SK-N-SH (cell line): ENCODE measurements at regions not wholly inside any gene's neighbourhood (a gene's known extent, or its start where the extent isn't known, plus 50 kb on each side); places are given as distances from the start of the nearest gene placed in this dataset.

Source experiments
- CTCF ChIA-PET: fragments of 300-600, 350-600 bp; formaldehyde crosslinking; extraction: SDS; loops from one replicate; lab custom pipeline; 2021; lab: Yijun Ruan, JAX
- POLR2A ChIA-PET: fragments of 350-600 bp; sonication (Branson Sonifier 250); formaldehyde crosslinking; extraction: SDS; loops from one replicate; lab custom pipeline; 2020; ENCODE audit warnings: antibody characterized with exemption, inconsistent platforms; lab: Yijun Ruan, JAX
- DNase-seq: peaks from one replicate; pipeline ENCODE4 v3.0.0; 2012
- H2AFZ ChIP-seq: fragments of 200-600 bp; sonication (generic); 2 replicates; pipeline ENCODE4 v1.8.1; 2016; ENCODE audit warnings: antibody characterized with exemption, mild to moderate bottlenecking, low read depth
- H3F3A ChIP-seq: fragments of 200-600 bp; sonication (generic); replicated peaks from 2 replicates; pipeline ENCODE3; 2016; ENCODE audit warnings: antibody characterized with exemption, mild to moderate bottlenecking; ENCODE audit not compliant: insufficient read depth
- H3K27ac ChIP-seq, 2 experiments: fragments of 200-500 bp in 1 of 2; fragments of 200-600 bp in 1 of 2; sonication (Bioruptor generic) in 1 of 2; sonication (generic), shearing (Covaris generic) in 1 of 2; 2 replicates each; pipeline versions ENCODE4 v1.5.1 to v1.6.1; 2014 to 2016; ENCODE audit warnings: low read depth in 2 of 2, inconsistent platforms in 1 of 2, low read length in 1 of 2, mild to moderate bottlenecking in 1 of 2, mixed read lengths in 1 of 2
- H3K27me3 ChIP-seq: fragments of 200-600 bp; sonication (generic), shearing (Covaris generic); 2 replicates; pipeline ENCODE4 v1.6.1; 2016; ENCODE audit warnings: mixed run types; ENCODE audit not compliant: insufficient read depth
- H3K36me3 ChIP-seq, 2 experiments: fragments of 200-500 bp in 1 of 2; fragments of 200-600 bp in 1 of 2; sonication (Bioruptor generic) in 1 of 2; sonication (generic) in 1 of 2; replicated peaks in 1 of 2; 2 replicates each; pipeline versions ENCODE3 to v1.5.1; 2014 to 2016; ENCODE audit warnings: low read length in 1 of 2, mild to moderate bottlenecking in 1 of 2; ENCODE audit not compliant: insufficient read depth in 2 of 2, control insufficient read depth in 1 of 2
- H3K4me1 ChIP-seq, 2 experiments: fragments of 200-500 bp in 1 of 2; fragments of 200-600 bp in 1 of 2; sonication (Bioruptor generic) in 1 of 2; sonication (generic), shearing (Covaris generic) in 1 of 2; 2 replicates each; pipeline versions ENCODE4 v1.5.1 to v1.6.1; 2014 to 2016; ENCODE audit warnings: low read depth in 1 of 2, low read length in 1 of 2, mixed run types in 1 of 2; ENCODE audit not compliant: insufficient read depth in 2 of 2, control insufficient read depth in 1 of 2
- H3K4me2 ChIP-seq: fragments of 200-600 bp; sonication (generic), shearing (Covaris generic); 2 replicates; pipeline ENCODE4 v1.6.1; 2017; ENCODE audit warnings: mixed run types
- H3K4me3 ChIP-seq, 2 experiments: fragments of 200-500 bp in 1 of 2; fragments of 200-600 bp in 1 of 2; sonication (Bioruptor generic) in 1 of 2; sonication (generic), shearing (Covaris generic) in 1 of 2; 2 replicates each; pipeline versions ENCODE4 v1.5.1 to v1.8.1; 2014 to 2016; ENCODE audit warnings: low read depth in 2 of 2, inconsistent platforms in 1 of 2, low read length in 1 of 2, mild to moderate bottlenecking in 1 of 2, mixed read lengths in 1 of 2, moderate library complexity in 1 of 2
- H3K79me2 ChIP-seq: fragments of 200-600 bp; sonication (generic); 2 replicates; pipeline ENCODE4 v1.8.1; 2017; ENCODE audit warnings: mild to moderate bottlenecking; ENCODE audit not compliant: insufficient read depth
- H3K9ac ChIP-seq: fragments of 200-600 bp; sonication (generic); 2 replicates; pipeline ENCODE4 v1.6.1; 2017; ENCODE audit warnings: mixed run types
- H3K9me2 ChIP-seq: fragments of 200-600 bp; sonication (generic); 2 replicates; pipeline ENCODE4 v1.6.1; 2017; ENCODE audit warnings: mixed run types
- H3K9me3 ChIP-seq: fragments of 200-600 bp; sonication (generic); 2 replicates; pipeline ENCODE4 v1.6.1; 2017; ENCODE audit warnings: mixed run types, mild to moderate bottlenecking, moderate library complexity
- H4K20me1 ChIP-seq: fragments of 200-600 bp; sonication (generic); 2 replicates; pipeline ENCODE4 v1.6.1; 2017; ENCODE audit warnings: mild to moderate bottlenecking, mixed run types; ENCODE audit not compliant: insufficient read depth
- CHD2 ChIP-seq: fragments of 150-350 bp; IDR thresholded peaks from 2 replicates; pipeline ENCODE4 v1.6.1; 2018; ENCODE audit warnings: low read length; ENCODE audit not compliant: partially characterized antibody
- CTCF ChIP-seq: fragments of 200-600 bp; sonication (generic); IDR thresholded peaks from 2 replicates; pipeline ENCODE4 v1.6.1; 2017; ENCODE audit warnings: antibody characterized with exemption, mild to moderate bottlenecking, moderate library complexity
- ELF1 ChIP-seq: IDR thresholded peaks from 2 replicates; pipeline ENCODE4 v1.4.0; 2012
- GABPA ChIP-seq: IDR thresholded peaks from 2 replicates; pipeline ENCODE4 v1.4.0; 2012; ENCODE audit warnings: low read depth, mild to moderate bottlenecking
- GATA2 ChIP-seq: sonication (generic); formaldehyde crosslinking; IDR thresholded peaks from 2 replicates; pipeline ENCODE4 v1.5.0; 2020; ENCODE audit warnings: mild to moderate bottlenecking, missing genetic modification reagents
- IRF3 ChIP-seq: fragments of 150-350 bp; IDR thresholded peaks from 2 replicates; pipeline ENCODE4 v1.6.1; 2016; ENCODE audit warnings: mild to moderate bottlenecking, low read depth, low read length
- JUND ChIP-seq: IDR thresholded peaks from 2 replicates; pipeline ENCODE4 v1.4.0; 2012
- MAX ChIP-seq: IDR thresholded peaks from 2 replicates; pipeline ENCODE4 v1.4.0; 2012; ENCODE audit warnings: low read depth
- MEF2A ChIP-seq: IDR thresholded peaks from 2 replicates; pipeline ENCODE4 v1.4.0; 2012; ENCODE audit warnings: low read depth, borderline replicate concordance
- NFIC ChIP-seq: IDR thresholded peaks from 2 replicates; pipeline ENCODE4 v1.4.0; 2012; ENCODE audit warnings: borderline replicate concordance
- NRF1 ChIP-seq: IDR thresholded peaks from 2 replicates; pipeline ENCODE4 v1.6.1; 2012; ENCODE audit warnings: low read depth, mild to moderate bottlenecking, low read length
- POLR2AphosphoS5 ChIP-seq: IDR thresholded peaks from 2 replicates; pipeline ENCODE4 v1.6.1; 2012; ENCODE audit warnings: low read depth, low read length
- RAD21 ChIP-seq: IDR thresholded peaks from 2 replicates; pipeline ENCODE4 v1.6.1; 2012; ENCODE audit warnings: mild to moderate bottlenecking, low read length
- SIN3A ChIP-seq: IDR thresholded peaks from 2 replicates; pipeline ENCODE4 v1.6.1; 2012; ENCODE audit warnings: low read depth, mild to moderate bottlenecking, low read length, moderate library complexity, borderline replicate concordance
- SMC3 ChIP-seq: IDR thresholded peaks from 2 replicates; pipeline ENCODE4 v1.6.1; 2012; ENCODE audit warnings: low read depth, low read length, improper control_type of control experiment
- TAF1 ChIP-seq: IDR thresholded peaks from 2 replicates; pipeline ENCODE4 v1.6.1; 2012; ENCODE audit warnings: low read depth, mild to moderate bottlenecking, low read length, moderate library complexity, borderline replicate concordance
- TCF12 ChIP-seq: IDR thresholded peaks from 2 replicates; pipeline ENCODE4 v1.4.0; 2012
- TEAD4 ChIP-seq: IDR thresholded peaks from 2 replicates; pipeline ENCODE4 v1.4.0; 2012; ENCODE audit warnings: mild to moderate bottlenecking, borderline replicate concordance; ENCODE audit not compliant: insufficient read depth
- USF2 ChIP-seq: fragments of 150-350 bp; IDR thresholded peaks from 2 replicates; pipeline ENCODE4 v1.6.1; 2017; ENCODE audit warnings: antibody characterized with exemption, low read length, low read depth, borderline replicate concordance
- ZBTB33 ChIP-seq: IDR thresholded peaks from 2 replicates; pipeline ENCODE4 v1.4.0; 2012; ENCODE audit warnings: low read depth, borderline replicate concordance
- WGBS: methylation state at CpG from one replicate; pipeline ENCODE4 v1.1.6; 2017; ENCODE audit warnings: low lambda C conversion rate; 5-methylcytosine and 5-hydroxymethylcytosine counted together

GRCh38 chr1:194870860-194871259 is 1684.4 kb upstream of the B3GALT2 start:
- Histone ChIP-seq H3F3A (no peaks in the 10 kb centered on the region), H3K4me2 (no peak overlapping the region), H3K79me2 (no peaks in the 10 kb centered on the region), H3K4me3 (no peak overlapping the region), H3K4me1 (no peaks in the 10 kb centered on the region), H2AFZ (no peak overlapping the region), H3K9ac (no peak overlapping the region), H3K9me3 (no peaks in the 10 kb centered on the region), H3K27ac (no peak overlapping the region), H4K20me1 (no peaks in the 10 kb centered on the region), H3K9me2 (no peaks in the 10 kb centered on the region), H3K27me3 (no peaks in the 10 kb centered on the region), H3K36me3 (no peaks in the 10 kb centered on the region)
- CTCF ChIA-PET, result no interaction called here
- DNase-seq, result no peak
- WGBS, result 10% methylated on average over 2 of the region's 2 CpGs
- TF ChIP-seq USF2 (no peak), SMC3 (no peak), RAD21 (peak; percentile 34), MEF2A (no peak)
- POLR2A ChIA-PET, result no interaction called here

DNA sequence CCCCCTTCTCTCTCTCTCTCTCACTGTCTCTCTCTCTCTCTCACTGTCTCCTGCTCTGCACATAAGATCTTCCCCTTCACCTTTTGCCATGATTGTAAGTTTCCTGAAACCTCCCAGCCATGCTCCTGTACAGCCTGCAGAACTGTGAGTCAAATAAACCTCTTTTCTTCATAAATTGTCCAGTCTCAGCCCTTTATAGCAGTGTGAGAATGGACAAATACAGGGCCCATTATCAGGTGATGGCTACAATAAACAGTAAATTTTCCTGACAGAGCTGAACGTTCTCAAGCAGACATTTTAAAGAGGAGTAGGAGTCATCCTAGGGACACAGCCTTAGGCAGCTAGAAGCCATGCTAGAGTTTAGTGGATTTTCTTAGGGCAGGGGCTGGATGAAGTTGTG is 1679.7 kb upstream of the B3GALT2 start:
- Histone ChIP-seq H3K4me3 (no peak overlapping the region), H3K27me3 (no peaks in the 10 kb centered on the region), H2AFZ (no peak overlapping the region), H3K9ac (no peak overlapping the region), H3K36me3 (no peaks in the 10 kb centered on the region), H3K79me2 (no peaks in the 10 kb centered on the region), H3K9me2 (no peaks in the 10 kb centered on the region), H4K20me1 (no peaks in the 10 kb centered on the region), H3K4me1 (no peaks in the 10 kb centered on the region; a peak in 1 of 4 replicates), H3K4me2 (no peak overlapping the region), H3K27ac (no peak overlapping the region), H3F3A (no peaks in the 10 kb centered on the region), H3K9me3 (no peaks in the 10 kb centered on the region)
- no peak for DNase-seq
- TF ChIP-seq TCF12, result no peak
- no peak for TF ChIP-seq NFIC
- TF ChIP-seq CHD2, result no peak
- no peak for TF ChIP-seq NRF1
- no peak for TF ChIP-seq SIN3A
- TF ChIP-seq GABPA, result no peak
- no peak for TF ChIP-seq IRF3
- TF ChIP-seq SMC3, result no peak
- no peak for TF ChIP-seq ELF1
- no peak for TF ChIP-seq MEF2A
- no peak for TF ChIP-seq POLR2AphosphoS5
- no peak for TF ChIP-seq TEAD4
- no peak for TF ChIP-seq USF2
- TF ChIP-seq JUND, result no peak
- no peak for TF ChIP-seq GATA2 (CRISPR knock-in tag)
- TF ChIP-seq TAF1, result no peak
- TF ChIP-seq CTCF, result no peak
- no peak for TF ChIP-seq MAX
- TF ChIP-seq ZBTB33, result no peak
- WGBS, result 7% methylated on average over 1 of the region's 1 CpG
- ChIA-PET CTCF (no interaction called here), POLR2A (no interaction called here)
